K562 (cell line): ENCODE measurements at regions not wholly inside any gene's neighbourhood (a gene's known extent, or its start where the extent isn't known, plus 50 kb on each side); places are given as distances from the start of the nearest gene placed in this dataset.

Source experiments
- ATAC-seq: fragments of 200-7000 bp; cut with Tn5 transposase; 3 replicates; pipeline ENCODE4 v1.9.1; 2020; ENCODE audit warnings: moderate library complexity
- BruUV-seq: library from RNA; stranded (reverse); fragments of 400-500 nt; replicated peaks from 2 replicates; lab custom pipeline; 2021; lab: Mats Ljungman, UMichigan
- CTCF ChIA-PET: fragments of 300-600 bp; formaldehyde crosslinking; extraction: SDS; loops from one replicate; lab custom pipeline; 2021; ENCODE audit warnings: low intra/inter-chr PET ratio; lab: Yijun Ruan, JAX
- POLR2A ChIA-PET: fragments of 300-600, 350-650 bp; sonication (Branson Sonifier 250); formaldehyde crosslinking; extraction: SDS; loops from one replicate; lab custom pipeline; 2021; ENCODE audit warnings: antibody characterized with exemption, inconsistent platforms; lab: Yijun Ruan, JAX
- DNase-seq, 4 experiments: peaks; one replicate each; pipeline versions ENCODE4 v3.0.0 to v3.0.0-alpha.2; 2011 to 2018; ENCODE audit warnings: low spot score in 3 of 4, mixed read lengths in 3 of 4; ENCODE audit errors: extremely low read depth in 1 of 4
- FAIRE-seq: peaks from 2 replicates; lab custom pipeline; 2011; peaks lifted over from hg19 to GRCh38; lab: Jason Lieb, UNC
- H2AFZ ChIP-seq: 2 replicates; pipeline ENCODE4 v1.6.0; 2011; ENCODE audit warnings: low read depth, low read length, control low read depth, inconsistent platforms
- H3K27ac ChIP-seq: fragments of 200-600 bp; 3 replicates; pipeline ENCODE4 v1.8.0; 2011; ENCODE audit warnings: low read depth, mild to moderate bottlenecking, control low read depth, inconsistent platforms, low read length, moderate library complexity, mixed read lengths; ENCODE audit errors: extremely low read depth
- H3K27me3 ChIP-seq, 2 experiments: fragments of 300-600 bp in 1 of 2; 2 replicates in 1 of 2; 3 replicates in 1 of 2; pipeline versions ENCODE4 v1.6.0 to v1.8.0; 2011; ENCODE audit warnings: inconsistent platforms in 2 of 2, low read length in 2 of 2, mild to moderate bottlenecking in 1 of 2, mixed read lengths in 1 of 2, moderate library complexity in 1 of 2; ENCODE audit not compliant: control insufficient read depth in 2 of 2, insufficient read depth in 2 of 2
- H3K36me3 ChIP-seq: fragments of 300-600 bp; 3 replicates; pipeline ENCODE4 v1.8.0; 2011; ENCODE audit warnings: mild to moderate bottlenecking, low read length, inconsistent platforms; ENCODE audit not compliant: control insufficient read depth, insufficient read depth
- H3K4me1 ChIP-seq, 2 experiments: fragments of 200-600 bp in 1 of 2; replicated peaks in 1 of 2; 2 replicates in 1 of 2; 3 replicates in 1 of 2; pipeline versions ENCODE4 v1.5.1 to v1.8.0; 2011; ENCODE audit warnings: inconsistent platforms in 2 of 2, low read length in 2 of 2, mild to moderate bottlenecking in 1 of 2, mixed read lengths in 1 of 2, moderate library complexity in 1 of 2; ENCODE audit not compliant: control insufficient read depth in 2 of 2, insufficient read depth in 2 of 2
- H3K4me2 ChIP-seq: 2 replicates; pipeline ENCODE4 v1.6.1; 2011; ENCODE audit warnings: low read length, control low read depth, inconsistent platforms, mixed read lengths; ENCODE audit not compliant: insufficient read depth
- H3K4me3 ChIP-seq: fragments of 200-600 bp; sonication (generic), shearing (Covaris generic); 2 replicates; pipeline ENCODE4 v1.5.1; 2016; ENCODE audit warnings: control low read depth, inconsistent platforms
- H3K79me2 ChIP-seq: fragments of 200-600 bp; 3 replicates; pipeline ENCODE4 v1.8.0; 2011; ENCODE audit warnings: low read length, inconsistent platforms; ENCODE audit not compliant: control insufficient read depth, insufficient read depth
- H3K9ac ChIP-seq, 2 experiments: 2 replicates each; pipeline versions ENCODE4 v1.6.0 to v1.6.1; 2011; ENCODE audit warnings: low read depth in 2 of 2, low read length in 2 of 2, control low read depth in 1 of 2, inconsistent platforms in 1 of 2, mild to moderate bottlenecking in 1 of 2, mixed read lengths in 1 of 2; ENCODE audit not compliant: insufficient read depth in 1 of 2
- H3K9me1 ChIP-seq: one replicate; pipeline ENCODE4 v1.6.0; 2011; ENCODE audit warnings: inconsistent platforms, mild to moderate bottlenecking, low read length, moderate library complexity; ENCODE audit not compliant: control insufficient read depth, insufficient read depth
- H3K9me3 ChIP-seq: replicated peaks from 2 replicates; pipeline ENCODE4 v1.5.1; 2011; ENCODE audit warnings: low read depth, low read length, inconsistent platforms; ENCODE audit not compliant: control insufficient read depth, insufficient read depth
- H4K20me1 ChIP-seq: replicated peaks from 2 replicates; pipeline ENCODE4 v1.6.1; 2011; ENCODE audit warnings: low read length, inconsistent platforms, mixed read lengths; ENCODE audit not compliant: control insufficient read depth, insufficient read depth
- BDP1 ChIP-seq: IDR thresholded peaks from 3 replicates; pipeline ENCODE4 v1.6.1; 2011; ENCODE audit not compliant: insufficient read length, insufficient read depth
- CBFA2T2 ChIP-seq: fragments of 450-650 bp; conservative IDR thresholded peaks from 2 replicates; pipeline ENCODE4 v1.6.1; 2017; ENCODE audit warnings: mild to moderate bottlenecking
- CCAR2 ChIP-seq: fragments of 200-400 bp; formaldehyde crosslinking; IDR thresholded peaks from 2 replicates; pipeline ENCODE4 v1.6.1; 2017; ENCODE audit warnings: mild to moderate bottlenecking, low read depth, low read length
- HNRNPLL ChIP-seq: fragments of 200-400 bp; formaldehyde crosslinking; IDR thresholded peaks from 2 replicates; pipeline ENCODE4 v1.6.1; 2017; ENCODE audit warnings: low read length, low read depth, mild to moderate bottlenecking; ENCODE audit not compliant: poor library complexity, severe bottlenecking
- KAT2B ChIP-seq: IDR thresholded peaks from one replicate; pipeline ENCODE4 v1.6.1; 2012; ENCODE audit warnings: low read depth, mild to moderate bottlenecking, control low read depth, inconsistent platforms, low read length, moderate library complexity
- NCOR1 ChIP-seq: fragments of 450-650 bp; IDR thresholded peaks from 2 replicates; pipeline ENCODE4 v1.6.1; 2016; ENCODE audit warnings: mild to moderate bottlenecking, moderate library complexity
- PHTF2 ChIP-seq: fragments of 250-450 bp; sonication (Bioruptor Pico); IDR thresholded peaks from 2 replicates; pipeline ENCODE4 v1.5.0; 2021; ENCODE audit warnings: mild to moderate bottlenecking
- RBM14 ChIP-seq: fragments of 200-400 bp; formaldehyde crosslinking; IDR thresholded peaks from 2 replicates; pipeline ENCODE4 v1.6.1; 2018; ENCODE audit warnings: low read depth, mild to moderate bottlenecking, low read length, moderate library complexity, borderline replicate concordance; ENCODE audit not compliant: insufficient read depth
- SREBF1 ChIP-seq: fragments of 150-350 bp; IDR thresholded peaks from 2 replicates; pipeline ENCODE4 v1.6.1; 2014; ENCODE audit warnings: antibody characterized with exemption, low read depth, low read length, borderline replicate concordance
- ZC3H8 ChIP-seq: fragments of 450-650 bp; IDR thresholded peaks from 2 replicates; pipeline ENCODE4 v1.6.1; 2017
- ZNF77 ChIP-seq: fragments of 250-450 bp; sonication (Bioruptor Pico); IDR thresholded peaks from 2 replicates; pipeline ENCODE4 v1.5.0; 2020
- WGBS: fragments of 100-300 bp; shearing (Covaris generic); methylation state at CpG from one replicate; pipeline ENCODE4 v1.1.6; 2016; ENCODE audit warnings: low coverage, mixed read lengths; ENCODE audit not compliant: insufficient coverage; ENCODE audit errors: missing lambda C conversion rate; 5-methylcytosine and 5-hydroxymethylcytosine counted together
- in situ Hi-C: fragments of 300-500 bp; cut with MboI; formaldehyde crosslinking; loops from 4 replicates; pipeline ENCODE4 v1.15.0; 2018; ENCODE audit warnings: inconsistent platforms, mixed read lengths
- intact Hi-C: fragments of 100-400 bp; cut with micrococcal nuclease; formaldehyde crosslinking; loops from 2 replicates; pipeline ENCODE4 v1.14.2; 2022
- TF ChIP-seq, protein P1 (sequence below): fragments of 250-450 bp; sonication (Bioruptor Pico); IDR thresholded peaks from 2 replicates; pipeline ENCODE4 v1.5.0; 2021
- TF ChIP-seq, protein P2 (sequence below), 3 experiments: fragments of 200-800 bp in 1 of 3; sonication (Bioruptor generic) in 1 of 3; sonication (generic) in 1 of 3; formaldehyde crosslinking in 1 of 3; IDR thresholded peaks; 2 replicates each; pipeline versions ENCODE4 v1.6.1 to v1.8.0; 2016 to 2022; ENCODE audit warnings: mild to moderate bottlenecking in 2 of 3, missing compliant biosample characterization in 2 of 3, missing genetic modification characterization in 2 of 3, missing genetic modification reagents in 1 of 3
- TF ChIP-seq, protein P3 (sequence below): fragments of 200-800 bp; sonication (Bioruptor generic); IDR thresholded peaks from 2 replicates; pipeline ENCODE4 v1.6.1; 2017; ENCODE audit warnings: missing genetic modification characterization, missing compliant biosample characterization

DNA sequence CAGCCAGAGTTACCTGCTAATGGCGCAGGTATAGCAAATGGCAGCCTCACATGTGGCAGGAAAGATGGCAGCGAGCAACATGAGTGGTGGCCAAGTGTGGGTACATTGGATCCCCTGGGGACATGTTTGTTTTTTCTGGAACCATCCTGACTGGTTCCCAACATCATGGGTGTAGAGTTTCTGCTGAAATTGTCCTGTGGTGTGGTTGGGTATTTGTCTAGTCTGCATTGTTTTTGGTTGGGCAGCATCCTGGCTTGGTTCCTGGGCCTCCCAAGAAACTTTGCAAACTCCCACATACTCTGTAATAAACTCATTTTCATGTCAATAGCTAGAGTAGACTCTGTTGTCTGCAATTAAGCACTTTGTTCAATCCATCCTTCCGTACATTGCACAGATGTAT is 282.6 kb downstream of the CDC5L start:
- H2AFZ ChIP-seq: no peak overlapping the region
- FAIRE-seq (no peak), ATAC-seq (no peak), DNase-seq (no peak)
- H3K4me3 ChIP-seq: no peak overlapping the region
- ChIA-PET POLR2A (no interaction called here), CTCF (no interaction called here)
- 2% methylated on average over 3 of the region's 3 CpGs for WGBS
- no peaks in the 10 kb centered on the region for H3K4me1 ChIP-seq
- H3K27me3 ChIP-seq: peaks cover 0 to 43% of the 10 kb centered on the region in 2 experiments
- H3K9me3 ChIP-seq: no peaks in the 10 kb centered on the region
- H3K9me1 ChIP-seq: no peaks in the 10 kb centered on the region
- no peak overlapping the region for H3K27ac ChIP-seq
- H3K36me3 ChIP-seq: no peaks in the 10 kb centered on the region
- TF ChIP-seq RBM14: no peak
- TF ChIP-seq, protein P1, sequence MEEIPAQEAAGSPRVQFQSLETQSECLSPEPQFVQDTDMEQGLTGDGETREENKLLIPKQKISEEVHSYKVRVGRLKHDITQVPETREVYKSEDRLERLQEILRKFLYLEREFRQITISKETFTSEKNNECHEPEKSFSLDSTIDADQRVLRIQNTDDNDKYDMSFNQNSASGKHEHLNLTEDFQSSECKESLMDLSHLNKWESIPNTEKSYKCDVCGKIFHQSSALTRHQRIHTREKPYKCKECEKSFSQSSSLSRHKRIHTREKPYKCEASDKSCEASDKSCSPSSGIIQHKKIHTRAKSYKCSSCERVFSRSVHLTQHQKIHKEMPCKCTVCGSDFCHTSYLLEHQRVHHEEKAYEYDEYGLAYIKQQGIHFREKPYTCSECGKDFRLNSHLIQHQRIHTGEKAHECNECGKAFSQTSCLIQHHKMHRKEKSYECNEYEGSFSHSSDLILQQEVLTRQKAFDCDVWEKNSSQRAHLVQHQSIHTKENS (CRISPR knock-in tag): no peak
- no peak for TF ChIP-seq PHTF2
- no peak for TF ChIP-seq KAT2B
- no peak for TF ChIP-seq CCAR2
- H3K79me2 ChIP-seq: no peaks in the 10 kb centered on the region
- H3K9ac ChIP-seq: no peak overlapping the region
- no peaks in the 10 kb centered on the region for H4K20me1 ChIP-seq
- BruUV-seq: no TSS peak
- in situ Hi-C loops (no loop called here), intact Hi-C loops (no loop called here)
- H3K4me2 ChIP-seq: no peak overlapping the region

DNA sequence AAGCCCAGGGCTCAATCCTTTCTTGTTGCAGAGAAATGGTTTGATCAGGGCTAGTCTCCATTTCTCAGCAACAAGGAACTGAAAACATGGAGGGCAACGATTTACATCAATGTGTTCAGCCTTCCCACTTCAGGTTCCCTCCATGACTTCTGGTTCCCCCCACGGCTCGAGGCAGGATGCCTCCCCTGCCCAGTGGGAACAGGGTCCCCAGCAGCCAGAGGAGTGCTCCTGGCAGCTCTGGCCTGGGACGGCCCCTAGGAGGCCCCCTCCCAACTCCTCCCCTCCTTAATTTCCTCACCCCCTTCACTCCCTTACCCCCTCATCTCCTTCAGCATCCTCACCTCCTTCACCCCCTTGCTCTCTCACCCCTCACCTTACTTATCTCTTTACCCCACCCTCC is 283.8 kb downstream of the CDC5L start:
- intact Hi-C loops: no loop called here
- Histone ChIP-seq H3K4me3 (no peak overlapping the region), H2AFZ (no peak overlapping the region), H3K27me3 (peaks cover 0 to 37% of the 10 kb centered on the region in 2 experiments; a peak in 4 of 5 replicates), H3K9me3 (no peaks in the 10 kb centered on the region), H3K27ac (no peak overlapping the region), H3K4me1 (no peaks in the 10 kb centered on the region), H3K9ac (no peak overlapping the region), H3K79me2 (no peaks in the 10 kb centered on the region), H4K20me1 (no peaks in the 10 kb centered on the region), H3K36me3 (no peaks in the 10 kb centered on the region), H3K4me2 (no peak overlapping the region), H3K9me1 (no peaks in the 10 kb centered on the region)
- DNase-seq (no peak), ATAC-seq (no peak), FAIRE-seq (no peak)
- 0% methylated on average over 3 of the region's 4 CpGs for WGBS
- ChIA-PET CTCF (no interaction called here), POLR2A (no interaction called here)
- BruUV-seq: no TSS peak
- in situ Hi-C loops: no loop called here
- TF ChIP-seq ZC3H8 (no peak), CBFA2T2 (no peak), HNRNPLL (no peak), BDP1 (no peak), ZNF77 (CRISPR knock-in tag) (no peak), SREBF1 (no peak), NCOR1 (no peak)
- TF ChIP-seq, protein P2, sequence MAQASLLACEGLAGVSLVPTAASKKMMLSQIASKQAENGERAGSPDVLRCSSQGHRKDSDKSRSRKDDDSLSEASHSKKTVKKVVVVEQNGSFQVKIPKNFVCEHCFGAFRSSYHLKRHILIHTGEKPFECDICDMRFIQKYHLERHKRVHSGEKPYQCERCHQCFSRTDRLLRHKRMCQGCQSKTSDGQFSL (CRISPR knock-in tag; IDR thresholded peaks at IDR 0.05): no peak
- TF ChIP-seq, protein P2 (tag; IDR thresholded peaks at IDR 0.05): no peak
- TF ChIP-seq, protein P3, sequence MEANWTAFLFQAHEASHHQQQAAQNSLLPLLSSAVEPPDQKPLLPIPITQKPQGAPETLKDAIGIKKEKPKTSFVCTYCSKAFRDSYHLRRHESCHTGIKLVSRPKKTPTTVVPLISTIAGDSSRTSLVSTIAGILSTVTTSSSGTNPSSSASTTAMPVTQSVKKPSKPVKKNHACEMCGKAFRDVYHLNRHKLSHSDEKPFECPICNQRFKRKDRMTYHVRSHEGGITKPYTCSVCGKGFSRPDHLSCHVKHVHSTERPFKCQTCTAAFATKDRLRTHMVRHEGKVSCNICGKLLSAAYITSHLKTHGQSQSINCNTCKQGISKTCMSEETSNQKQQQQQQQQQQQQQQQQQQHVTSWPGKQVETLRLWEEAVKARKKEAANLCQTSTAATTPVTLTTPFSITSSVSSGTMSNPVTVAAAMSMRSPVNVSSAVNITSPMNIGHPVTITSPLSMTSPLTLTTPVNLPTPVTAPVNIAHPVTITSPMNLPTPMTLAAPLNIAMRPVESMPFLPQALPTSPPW (CRISPR knock-in tag): no peak
